Ovary (tissue), 3 donors: ENCODE measurements at regions not wholly inside any gene's neighbourhood (a gene's known extent, or its start where the extent isn't known, plus 50 kb on each side); places are given as distances from the start of the nearest gene placed in this dataset.

Experiments used
- CTCF ChIP-seq, 3 donors: fragments of 450-650 bp in 2 of 3; fragments of 200-600 bp in 1 of 3; IDR thresholded peaks; one replicate each; pipeline versions ENCODE4 v1.5.1 to v1.8.0; 2016 to 2022; ENCODE audit warnings: antibody characterized with exemption in 3 of 3, mild to moderate bottlenecking in 1 of 3
- EP300 ChIP-seq: sonication (generic); formaldehyde crosslinking; IDR thresholded peaks from one replicate; pipeline ENCODE4 v1.6.1; 2017; ENCODE audit warnings: antibody characterized with exemption
- donor health status: DM: no; HTN: no; CAD: no.

GRCh38 chr10:23974746-23975272, 234.1 kb upstream of the KIAA1217 start:
- no peak for TF ChIP-seq CTCF (IDR thresholded peaks at IDR 0.05)
- no peak for TF ChIP-seq EP300
